HCT116 (cell line): ENCODE measurements at regions not wholly inside any gene's neighbourhood (a gene's known extent, or its start where the extent isn't known, plus 50 kb on each side); places are given as distances from the start of the nearest gene placed in this dataset.

Source experiments
- ATAC-seq: fragments of 200-7000 bp; cut with Tn5 transposase; 2 replicates; pipeline ENCODE4 v1.9.1; 2020; ENCODE audit warnings: mild to moderate bottlenecking, moderate library complexity
- BruUV-seq: library from RNA; stranded (reverse); fragments of 400-500 nt; replicated peaks from 2 replicates; lab custom pipeline; 2021; lab: Mats Ljungman, UMichigan
- CTCF ChIA-PET: fragments of 300-600 bp; sonication (Branson Sonifier 250); formaldehyde crosslinking; loops from one replicate; lab custom pipeline; 2021; ENCODE audit warnings: antibody characterized with exemption; lab: Charles Lee
- POLR2A ChIA-PET: fragments of 300-600, 350-600 bp; sonication (Branson Sonifier 250); formaldehyde crosslinking; loops from one replicate; lab custom pipeline; 2021; ENCODE audit warnings: antibody characterized with exemption; lab: Charles Lee
- RAD21 ChIA-PET, 2 experiments: fragments of 300-600 bp; sonication (Branson Sonifier 250); formaldehyde crosslinking; loops; one replicate each; lab custom pipeline; 2023; ENCODE audit warnings: low total read pairs in 2 of 2; ENCODE audit not compliant: uncharacterized antibody in 2 of 2, unreplicated experiment in 2 of 2, low non-redundant PET in 1 of 2; lab: Charles Lee
- DNase-seq: peaks from one replicate; pipeline ENCODE4 v3.0.0-alpha.2; 2010; ENCODE audit warnings: low read depth, low spot score
- H2AFZ ChIP-seq: fragments of 200-600 bp; shearing (Covaris generic), sonication (generic); 2 replicates; pipeline ENCODE4 v1.6.1; 2017; ENCODE audit warnings: low read depth, mixed run types, mixed read lengths, antibody characterized with exemption, low read length; ENCODE audit not compliant: poor library complexity, severe bottlenecking
- H3K27ac ChIP-seq: 2 replicates; pipeline ENCODE4 v1.5.1; 2012; ENCODE audit warnings: low read depth, low read length
- H3K27me3 ChIP-seq: fragments of 200-600 bp; sonication (generic); 2 replicates; pipeline ENCODE4 v1.6.1; 2016; ENCODE audit warnings: mixed run types, low read length, mixed read lengths; ENCODE audit not compliant: insufficient read depth
- H3K36me3 ChIP-seq, 2 experiments: fragments of 200-500 bp in 1 of 2; fragments of 200-600 bp in 1 of 2; sonication (Bioruptor generic) in 1 of 2; sonication (generic) in 1 of 2; 2 replicates each; pipeline versions ENCODE4 v1.5.1 to v1.6.1; 2014 to 2016; ENCODE audit warnings: low read length in 2 of 2, inconsistent platforms in 1 of 2, mixed read lengths in 1 of 2, mixed run types in 1 of 2; ENCODE audit not compliant: insufficient read depth in 2 of 2, control insufficient read depth in 1 of 2
- H3K4me1 ChIP-seq, 2 experiments: fragments of 200-600 bp in 1 of 2; sonication (generic) in 1 of 2; 2 replicates each; pipeline versions ENCODE4 v1.5.1 to v1.6.1; 2012 to 2017; ENCODE audit warnings: low read length in 2 of 2, inconsistent platforms in 1 of 2, mild to moderate bottlenecking in 1 of 2, mixed read lengths in 1 of 2, mixed run types in 1 of 2, moderate library complexity in 1 of 2; ENCODE audit not compliant: insufficient read depth in 2 of 2, control insufficient read depth in 1 of 2
- H3K4me2 ChIP-seq: fragments of 200-600 bp; sonication (generic); 2 replicates; pipeline ENCODE4 v1.6.1; 2017; ENCODE audit warnings: mixed run types, low read length, mixed read lengths
- H3K4me3 ChIP-seq, 2 experiments: fragments of 200-600 bp in 1 of 2; sonication (generic) in 1 of 2; replicated peaks in 1 of 2; 2 replicates each; pipeline ENCODE4 v1.5.1; 2011 to 2016; ENCODE audit warnings: low read length in 2 of 2, control low read depth in 1 of 2, low read depth in 1 of 2, mild to moderate bottlenecking in 1 of 2, mixed read lengths in 1 of 2, mixed run types in 1 of 2
- H3K79me2 ChIP-seq: fragments of 200-600 bp; sonication (generic); 2 replicates; pipeline ENCODE4 v1.6.1; 2017; ENCODE audit warnings: mild to moderate bottlenecking, mixed run types, low read length, moderate library complexity, mixed read lengths; ENCODE audit not compliant: insufficient read depth
- H3K9ac ChIP-seq: fragments of 200-600 bp; sonication (generic); 2 replicates; pipeline ENCODE4 v1.6.1; 2016; ENCODE audit warnings: low read length, mixed read lengths
- H3K9me2 ChIP-seq: fragments of 200-600 bp; sonication (generic), shearing (Covaris generic); 2 replicates; pipeline ENCODE4 v1.6.1; 2017; ENCODE audit warnings: mixed run types, mild to moderate bottlenecking, moderate library complexity; ENCODE audit not compliant: insufficient read depth
- H3K9me3 ChIP-seq, 2 experiments: fragments of 200-500 bp in 1 of 2; fragments of 200-600 bp in 1 of 2; sonication (Bioruptor generic) in 1 of 2; sonication (generic) in 1 of 2; 2 replicates each; pipeline ENCODE4 v1.6.1; 2014 to 2017; ENCODE audit warnings: low read length in 2 of 2, mixed read lengths in 2 of 2, inconsistent platforms in 1 of 2, low read depth in 1 of 2, mild to moderate bottlenecking in 1 of 2, mixed run types in 1 of 2, moderate library complexity in 1 of 2; ENCODE audit not compliant: control insufficient read depth in 1 of 2, insufficient read depth in 1 of 2
- H4K20me1 ChIP-seq: fragments of 200-600 bp; sonication (generic), shearing (Covaris generic); 2 replicates; pipeline ENCODE4 v1.6.1; 2017; ENCODE audit warnings: mixed run types, mild to moderate bottlenecking, moderate library complexity; ENCODE audit not compliant: insufficient read depth
- ATF3 ChIP-seq: IDR thresholded peaks from 2 replicates; pipeline ENCODE4 v1.6.1; 2012
- CEBPB ChIP-seq: IDR thresholded peaks from 2 replicates; pipeline ENCODE4 v1.6.1; 2012; ENCODE audit warnings: low read depth
- EGR1 ChIP-seq: IDR thresholded peaks from 2 replicates; pipeline ENCODE4 v1.6.1; 2012; ENCODE audit warnings: low read depth
- ELF1 ChIP-seq: IDR thresholded peaks from 2 replicates; pipeline ENCODE4 v1.6.1; 2012; ENCODE audit warnings: low read depth, borderline replicate concordance
- EZH2 ChIP-seq: fragments of 200-600 bp; sonication (generic); IDR thresholded peaks from 2 replicates; pipeline ENCODE4 v1.6.1; 2017; ENCODE audit warnings: antibody characterized with exemption, mixed run types
- EZH2phosphoT487 ChIP-seq: fragments of 200-600 bp; IDR thresholded peaks from 2 replicates; pipeline ENCODE4 v1.6.1; 2018; ENCODE audit warnings: antibody characterized with exemption, borderline replicate concordance
- FOSL1 ChIP-seq: IDR thresholded peaks from 2 replicates; pipeline ENCODE4 v1.6.1; 2012; ENCODE audit warnings: low read depth
- JUND ChIP-seq: IDR thresholded peaks from 2 replicates; pipeline ENCODE4 v1.6.1; 2012
- POLR2A ChIP-seq: IDR thresholded peaks from 2 replicates; pipeline ENCODE4 v1.7.0; 2011; ENCODE audit warnings: borderline replicate concordance; ENCODE audit not compliant: insufficient read depth, insufficient read length; ENCODE audit errors: extremely low read depth
- POLR2AphosphoS5 ChIP-seq: IDR thresholded peaks from 2 replicates; pipeline ENCODE4 v1.6.1; 2011; ENCODE audit warnings: mild to moderate bottlenecking, low read depth, low read length, moderate library complexity
- SIN3A ChIP-seq: IDR thresholded peaks from 2 replicates; pipeline ENCODE4 v1.6.1; 2012; ENCODE audit warnings: low read depth
- SP1 ChIP-seq: IDR thresholded peaks from 2 replicates; pipeline ENCODE4 v1.6.1; 2012; ENCODE audit warnings: low read depth
- SRF ChIP-seq: IDR thresholded peaks from 2 replicates; pipeline ENCODE4 v1.6.1; 2012; ENCODE audit warnings: low read depth
- TCF7L2 ChIP-seq: IDR thresholded peaks from 2 replicates; pipeline ENCODE4 v1.7.0; 2011; ENCODE audit warnings: borderline replicate concordance, inconsistent platforms; ENCODE audit not compliant: insufficient read depth, insufficient read length; ENCODE audit errors: extremely low read depth
- ZBTB33 ChIP-seq: IDR thresholded peaks from 2 replicates; pipeline ENCODE4 v1.6.1; 2011; ENCODE audit warnings: mild to moderate bottlenecking, low read length, moderate library complexity; ENCODE audit not compliant: insufficient replicate concordance; ENCODE audit errors: extremely low read depth
- ZFX ChIP-seq: fragments of 450-650 bp; IDR thresholded peaks from 2 replicates; pipeline ENCODE4 v1.6.1; 2017
- ZNF274 ChIP-seq: fragments of 200-500 bp; sonication (Bioruptor generic); IDR thresholded peaks from 2 replicates; pipeline ENCODE4 v1.6.1; 2014; ENCODE audit warnings: mild to moderate bottlenecking, low read depth, low read length, inconsistent platforms
- intact Hi-C: fragments of 100-400 bp; cut with micrococcal nuclease; formaldehyde crosslinking; loops from 2 replicates; pipeline ENCODE4 v1.10.0; 2022
- TF ChIP-seq, protein P1 (sequence below), 3 experiments: fragments of 200-600 bp in 1 of 3; sonication (generic) in 1 of 3; IDR thresholded peaks in 2 of 3; conservative IDR thresholded peaks in 1 of 3; 2 replicates each; pipeline ENCODE4 v1.5.1; 2012 to 2017; ENCODE audit warnings: low read depth in 2 of 3, low read length in 2 of 3, antibody characterized with exemption in 1 of 3, borderline replicate concordance in 1 of 3, control low read depth in 1 of 3, mild to moderate bottlenecking in 1 of 3, mixed read lengths in 1 of 3, mixed run types in 1 of 3, moderate library complexity in 1 of 3; ENCODE audit not compliant: insufficient read depth in 1 of 3
- TF ChIP-seq, protein P2 (sequence below): IDR thresholded peaks from 2 replicates; pipeline ENCODE4 v1.6.1; 2012; ENCODE audit warnings: low read depth

- Histone ChIP-seq H3K9me2 (no peaks in the 10 kb centered on the region), H4K20me1 (no peaks in the 10 kb centered on the region), H2AFZ (no peak overlapping the region), H3K9me3 (peaks cover 0 to 5% of the 10 kb centered on the region in 2 experiments; a peak in 1 of 4 replicates), H3K4me1 (no peaks in the 10 kb centered on the region), H3K27ac (no peak overlapping the region), H3K27me3 (peaks cover 10% of the 10 kb centered on the region), H3K4me2 (no peak overlapping the region), H3K36me3 (no peaks in the 10 kb centered on the region), H3K4me3 (no peak overlapping the region), H3K79me2 (no peaks in the 10 kb centered on the region), H3K9ac (no peak overlapping the region)
- no peak for ATAC-seq
- TF ChIP-seq CEBPB (no peak), JUND (no peak), ATF3 (no peak), EZH2phosphoT487 (no peak), FOSL1 (no peak), ZFX (no peak), TCF7L2 (no peak), ZNF274 (no peak), ELF1 (no peak), SIN3A (no peak), POLR2AphosphoS5 (no peak), ZBTB33 (no peak), POLR2A (no peak), SP1 (no peak), SRF (no peak), EGR1 (no peak), EZH2 (no peak)
- TF ChIP-seq, protein P1, sequence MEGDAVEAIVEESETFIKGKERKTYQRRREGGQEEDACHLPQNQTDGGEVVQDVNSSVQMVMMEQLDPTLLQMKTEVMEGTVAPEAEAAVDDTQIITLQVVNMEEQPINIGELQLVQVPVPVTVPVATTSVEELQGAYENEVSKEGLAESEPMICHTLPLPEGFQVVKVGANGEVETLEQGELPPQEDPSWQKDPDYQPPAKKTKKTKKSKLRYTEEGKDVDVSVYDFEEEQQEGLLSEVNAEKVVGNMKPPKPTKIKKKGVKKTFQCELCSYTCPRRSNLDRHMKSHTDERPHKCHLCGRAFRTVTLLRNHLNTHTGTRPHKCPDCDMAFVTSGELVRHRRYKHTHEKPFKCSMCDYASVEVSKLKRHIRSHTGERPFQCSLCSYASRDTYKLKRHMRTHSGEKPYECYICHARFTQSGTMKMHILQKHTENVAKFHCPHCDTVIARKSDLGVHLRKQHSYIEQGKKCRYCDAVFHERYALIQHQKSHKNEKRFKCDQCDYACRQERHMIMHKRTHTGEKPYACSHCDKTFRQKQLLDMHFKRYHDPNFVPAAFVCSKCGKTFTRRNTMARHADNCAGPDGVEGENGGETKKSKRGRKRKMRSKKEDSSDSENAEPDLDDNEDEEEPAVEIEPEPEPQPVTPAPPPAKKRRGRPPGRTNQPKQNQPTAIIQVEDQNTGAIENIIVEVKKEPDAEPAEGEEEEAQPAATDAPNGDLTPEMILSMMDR (IDR thresholded peaks at IDR 0.05 in 2 of 3, conservative IDR thresholded peaks at IDR 0.05 in 1 of 3; ENCODE audit: borderline replicate concordance in 1 of 3, insufficient read depth in 1 of 3, low read depth in 2 of 3, low read length in 2 of 3), result no peak
- TF ChIP-seq, protein P2, sequence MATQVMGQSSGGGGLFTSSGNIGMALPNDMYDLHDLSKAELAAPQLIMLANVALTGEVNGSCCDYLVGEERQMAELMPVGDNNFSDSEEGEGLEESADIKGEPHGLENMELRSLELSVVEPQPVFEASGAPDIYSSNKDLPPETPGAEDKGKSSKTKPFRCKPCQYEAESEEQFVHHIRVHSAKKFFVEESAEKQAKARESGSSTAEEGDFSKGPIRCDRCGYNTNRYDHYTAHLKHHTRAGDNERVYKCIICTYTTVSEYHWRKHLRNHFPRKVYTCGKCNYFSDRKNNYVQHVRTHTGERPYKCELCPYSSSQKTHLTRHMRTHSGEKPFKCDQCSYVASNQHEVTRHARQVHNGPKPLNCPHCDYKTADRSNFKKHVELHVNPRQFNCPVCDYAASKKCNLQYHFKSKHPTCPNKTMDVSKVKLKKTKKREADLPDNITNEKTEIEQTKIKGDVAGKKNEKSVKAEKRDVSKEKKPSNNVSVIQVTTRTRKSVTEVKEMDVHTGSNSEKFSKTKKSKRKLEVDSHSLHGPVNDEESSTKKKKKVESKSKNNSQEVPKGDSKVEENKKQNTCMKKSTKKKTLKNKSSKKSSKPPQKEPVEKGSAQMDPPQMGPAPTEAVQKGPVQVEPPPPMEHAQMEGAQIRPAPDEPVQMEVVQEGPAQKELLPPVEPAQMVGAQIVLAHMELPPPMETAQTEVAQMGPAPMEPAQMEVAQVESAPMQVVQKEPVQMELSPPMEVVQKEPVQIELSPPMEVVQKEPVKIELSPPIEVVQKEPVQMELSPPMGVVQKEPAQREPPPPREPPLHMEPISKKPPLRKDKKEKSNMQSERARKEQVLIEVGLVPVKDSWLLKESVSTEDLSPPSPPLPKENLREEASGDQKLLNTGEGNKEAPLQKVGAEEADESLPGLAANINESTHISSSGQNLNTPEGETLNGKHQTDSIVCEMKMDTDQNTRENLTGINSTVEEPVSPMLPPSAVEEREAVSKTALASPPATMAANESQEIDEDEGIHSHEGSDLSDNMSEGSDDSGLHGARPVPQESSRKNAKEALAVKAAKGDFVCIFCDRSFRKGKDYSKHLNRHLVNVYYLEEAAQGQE, result no peak
- RAD21 ChIA-PET, result no interaction called here
- POLR2A ChIA-PET, result no interaction called here
- no peak for DNase-seq
- no TSS peak for BruUV-seq
- CTCF ChIA-PET, result no interaction called here
- intact Hi-C loops, result no loop called here
These were observed 97.8 kb downstream of the C16orf95 start for GRCh38 chr16:87219287-87219909.
